ENCODE measurements at regions not wholly inside any gene's neighbourhood (a gene's known extent, or its start where the extent isn't known, plus 50 kb on each side); places are given as distances from the start of the nearest gene placed in this dataset.
A peak's percentile ranks its signal among the peaks of the same experiment; 100 is the strongest.

- TF ChIP-seq POLR2A (IDR thresholded peaks at IDR 0.05): no peak
- TF ChIP-seq CTCF (IDR thresholded peaks at IDR 0.05): peak in 2 of 3 experiments; percentile 37 to 52
Measured at GRCh38 chr4:114386637-114387233, 211.9 kb upstream of the UGT8 start.

All from testis (tissue), 2 donors.